Activated CD4-positive, alpha-beta T cell treated with anti-CD3 and anti-CD28 coated beads, Interleukin-2, amount 50 U/mL, for 1 hour (primary cell): ENCODE measurements at regions not wholly inside any gene's neighbourhood (a gene's known extent, or its start where the extent isn't known, plus 50 kb on each side); places are given as distances from the start of the nearest gene placed in this dataset.

Experiments used
- DNase-seq: peaks from one replicate; pipeline ENCODE4 v3.0.0-alpha.2; 2020

DNA sequence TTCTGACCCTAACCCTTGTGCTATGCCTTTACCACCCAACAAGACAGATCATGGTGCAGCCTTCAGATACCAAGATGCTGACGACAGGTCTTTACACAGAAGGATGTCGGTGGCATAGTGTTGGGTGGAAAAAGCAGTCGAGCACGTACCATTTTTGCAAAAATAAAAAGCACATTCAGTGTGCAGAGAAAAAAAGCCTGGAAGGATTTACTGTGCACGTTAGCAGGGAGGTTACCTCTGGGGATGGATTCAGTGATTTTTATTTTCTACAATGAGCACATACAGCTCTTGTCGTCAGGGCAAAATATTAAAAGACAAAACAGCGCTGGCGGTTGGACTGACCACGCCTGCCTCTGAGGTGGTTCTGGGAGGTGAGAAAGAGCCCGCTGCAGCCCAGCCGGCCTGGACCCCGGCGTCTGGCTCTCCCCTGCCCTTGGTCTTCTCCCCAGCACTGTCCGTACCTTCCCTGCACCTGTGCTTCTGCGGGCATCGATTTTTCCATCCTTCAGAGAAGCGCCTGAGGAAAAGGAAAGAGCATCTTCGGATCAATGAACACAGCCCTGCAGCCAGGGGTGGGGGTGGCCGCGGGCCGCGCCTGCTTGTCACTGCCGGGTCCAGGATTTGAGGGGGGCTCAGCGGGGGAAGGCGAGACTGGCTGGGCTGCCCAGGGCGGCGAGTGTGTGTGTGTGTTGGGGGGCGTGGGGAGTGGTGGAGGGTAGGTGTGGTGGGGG is 200.0 kb upstream of the IER5L start:
- no peak for DNase-seq

DNA sequence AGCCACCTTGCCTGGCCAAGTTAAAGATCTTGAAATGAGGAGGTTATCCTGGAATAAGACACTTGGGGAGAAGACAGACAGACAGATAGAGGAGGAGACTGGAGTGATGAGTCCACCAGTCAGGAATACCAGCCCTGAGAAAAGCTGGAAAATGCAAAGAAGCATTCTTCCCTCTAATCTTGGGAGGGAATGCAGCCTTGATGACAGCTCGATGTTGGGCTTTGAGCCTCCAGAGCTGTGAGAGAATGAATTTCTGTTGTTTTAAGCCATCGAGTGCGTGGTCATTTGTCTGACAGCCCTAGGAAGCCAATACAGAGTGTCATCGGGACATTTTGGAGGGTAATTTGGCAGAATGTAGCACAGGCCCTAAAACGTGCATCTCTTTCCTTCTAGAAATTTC is 199.1 kb upstream of the IER5L start:
- DNase-seq: no peak

DNA sequence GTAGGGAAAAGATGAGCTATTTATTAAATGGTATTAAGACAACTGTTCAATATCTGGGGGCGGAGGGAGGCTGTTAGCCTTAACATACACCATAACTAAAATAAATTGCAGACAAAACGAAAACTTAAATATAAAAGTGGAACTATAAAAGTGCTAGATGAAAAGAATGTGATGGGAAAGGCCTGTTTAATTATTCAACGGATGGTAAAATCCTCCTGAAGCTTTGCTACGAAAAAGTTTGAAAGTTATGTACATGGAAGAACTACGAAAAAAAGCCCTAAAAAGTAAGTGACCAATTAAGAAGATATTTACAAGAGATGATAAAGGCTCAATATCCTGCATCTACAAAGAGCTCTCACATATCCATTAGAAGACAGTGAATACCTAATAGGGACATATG is 197.8 kb upstream of the IER5L start:
- no peak for DNase-seq

DNA sequence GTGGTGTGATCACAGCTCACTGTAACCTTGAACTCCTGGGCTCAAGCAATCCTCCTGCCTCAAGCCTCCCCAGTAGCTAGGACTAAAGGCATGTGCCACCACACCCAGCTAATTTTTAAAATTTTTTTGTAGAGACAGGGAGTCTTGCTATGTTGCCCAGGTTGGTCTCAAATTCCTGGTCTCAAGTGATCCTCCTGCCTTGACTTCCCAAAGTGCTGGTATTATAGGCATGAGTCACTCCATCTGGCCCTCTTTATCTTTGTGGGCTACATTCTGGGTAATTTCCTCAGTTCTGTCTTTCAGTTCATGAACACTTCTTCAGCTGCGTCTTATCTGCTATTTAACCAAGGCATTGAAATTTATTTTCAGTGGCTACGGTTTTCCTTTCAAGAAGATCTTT is 196.6 kb upstream of the IER5L start:
- DNase-seq: no peak

DNA sequence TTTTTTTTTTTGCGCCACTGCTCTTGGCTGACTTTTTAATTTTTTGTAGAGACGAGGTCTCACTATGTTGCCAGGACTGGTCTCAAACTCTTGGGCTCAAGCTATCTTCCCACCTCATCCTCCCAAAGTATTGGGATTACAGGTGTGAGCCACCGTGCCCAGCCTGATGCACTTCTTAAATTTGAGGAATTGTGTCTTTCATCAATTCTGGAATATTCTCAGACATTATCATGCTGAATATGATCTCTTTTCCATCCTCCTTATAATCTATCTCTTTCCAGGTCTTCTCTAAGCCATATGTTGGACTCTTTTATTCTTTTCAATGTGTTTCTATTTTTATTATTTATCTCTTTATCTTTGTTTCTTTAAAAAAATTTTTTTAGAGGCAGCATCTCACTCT is 196.2 kb upstream of the IER5L start:
- DNase-seq: no peak

DNA sequence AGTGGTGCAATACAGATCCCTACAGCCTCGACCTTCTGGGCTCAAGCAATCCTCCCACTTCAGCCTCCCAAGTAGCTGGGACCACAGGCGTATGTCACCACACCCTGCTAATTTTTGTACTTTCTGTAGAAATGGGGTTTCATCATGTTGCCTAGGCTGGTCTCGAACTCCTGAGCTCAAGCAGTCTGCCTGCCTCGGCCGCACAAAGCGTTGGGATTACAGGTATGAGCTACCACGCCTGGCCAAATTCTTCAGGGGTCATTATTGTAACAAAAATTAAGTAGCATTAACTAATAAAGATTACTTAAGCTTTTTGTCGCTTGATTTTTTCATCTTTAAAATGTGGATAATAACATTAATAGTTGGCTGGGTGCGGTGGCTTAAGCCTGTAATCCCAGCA is 195.3 kb upstream of the IER5L start:
- DNase-seq: no peak

DNA sequence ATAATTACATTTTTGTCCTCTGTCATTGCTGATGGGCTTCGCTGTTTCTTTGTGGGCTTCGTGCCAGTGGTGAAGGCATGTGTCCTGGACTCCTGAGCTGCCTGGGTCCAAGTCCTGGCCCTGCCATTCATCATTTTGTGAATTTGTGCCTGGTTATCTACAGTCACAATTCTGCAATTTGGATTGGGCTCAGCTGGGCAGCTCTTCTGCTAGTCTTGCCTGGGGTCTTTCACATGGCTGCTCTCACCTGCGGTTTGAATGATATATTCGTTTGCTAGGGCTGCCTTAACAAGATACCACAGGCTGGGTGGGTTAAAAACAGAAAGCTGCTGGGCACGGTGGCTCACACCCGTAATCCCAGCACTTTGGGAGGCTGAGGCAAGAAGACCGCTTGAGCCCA is 192.7 kb upstream of the IER5L start:
- no peak for DNase-seq

DNA sequence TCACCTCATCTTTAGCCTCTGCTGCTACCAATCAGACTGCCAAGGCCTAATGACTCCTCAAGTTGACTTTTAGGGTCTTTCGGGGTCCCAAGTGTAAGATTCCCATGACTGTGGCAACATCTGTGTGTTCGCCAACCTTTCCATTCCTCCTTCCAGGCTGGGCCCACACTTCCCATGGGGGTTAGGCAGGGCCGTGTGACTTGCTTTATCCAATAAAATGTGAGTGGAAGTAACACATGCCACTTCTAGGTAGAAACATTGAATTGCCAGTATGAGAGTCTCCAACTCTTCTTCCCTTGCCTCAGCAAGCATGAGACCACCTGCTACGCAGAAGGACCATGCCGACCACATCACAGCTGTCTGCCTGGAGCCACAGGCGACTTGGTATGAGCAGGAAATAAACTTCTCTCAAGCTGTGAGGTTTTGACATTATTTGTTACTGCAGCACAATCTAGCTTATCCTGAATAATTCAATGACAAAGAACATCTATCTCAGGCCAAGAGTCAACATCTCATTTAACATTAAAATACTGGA is 190.4 kb upstream of the IER5L start:
- DNase-seq: no peak

DNA sequence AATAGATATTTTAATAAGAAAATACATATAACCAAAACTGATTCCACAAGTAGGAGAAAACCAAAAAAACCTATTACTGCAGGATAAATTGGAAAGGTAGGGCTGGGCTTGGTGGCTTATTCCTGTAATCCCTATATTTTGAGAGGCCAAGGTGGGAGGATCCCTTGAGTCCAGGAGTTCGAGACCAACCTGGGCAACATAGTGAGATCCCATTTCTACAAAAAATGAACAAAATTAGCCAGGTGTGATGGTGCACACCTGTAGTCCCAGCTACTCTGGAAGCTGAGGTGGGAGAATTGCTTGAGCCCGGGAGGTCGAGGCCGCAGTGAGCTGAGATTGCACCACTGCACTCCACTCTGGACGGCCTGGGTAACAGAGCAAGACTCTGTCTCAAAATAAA is 189.2 kb upstream of the IER5L start:
- DNase-seq: no peak

DNA sequence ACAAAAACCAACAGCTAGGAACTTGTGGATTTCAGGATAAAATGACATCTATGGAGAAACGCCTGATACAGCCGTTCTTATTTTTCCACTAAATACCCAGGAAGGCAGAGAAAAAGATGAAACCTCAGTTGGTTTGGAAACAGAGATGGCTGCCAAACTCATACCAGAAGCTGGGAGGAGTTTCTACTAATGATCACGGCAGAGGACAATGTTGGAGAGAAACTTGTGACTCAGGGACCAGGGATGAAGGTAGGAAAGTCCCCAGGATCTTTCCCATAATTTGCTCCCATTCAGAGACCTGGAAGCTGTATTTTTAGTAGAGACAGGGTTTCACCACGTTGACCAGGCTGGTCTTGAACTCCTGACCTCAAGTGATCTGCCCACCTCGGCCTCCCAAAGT is 187.1 kb upstream of the IER5L start:
- no peak for DNase-seq

DNA sequence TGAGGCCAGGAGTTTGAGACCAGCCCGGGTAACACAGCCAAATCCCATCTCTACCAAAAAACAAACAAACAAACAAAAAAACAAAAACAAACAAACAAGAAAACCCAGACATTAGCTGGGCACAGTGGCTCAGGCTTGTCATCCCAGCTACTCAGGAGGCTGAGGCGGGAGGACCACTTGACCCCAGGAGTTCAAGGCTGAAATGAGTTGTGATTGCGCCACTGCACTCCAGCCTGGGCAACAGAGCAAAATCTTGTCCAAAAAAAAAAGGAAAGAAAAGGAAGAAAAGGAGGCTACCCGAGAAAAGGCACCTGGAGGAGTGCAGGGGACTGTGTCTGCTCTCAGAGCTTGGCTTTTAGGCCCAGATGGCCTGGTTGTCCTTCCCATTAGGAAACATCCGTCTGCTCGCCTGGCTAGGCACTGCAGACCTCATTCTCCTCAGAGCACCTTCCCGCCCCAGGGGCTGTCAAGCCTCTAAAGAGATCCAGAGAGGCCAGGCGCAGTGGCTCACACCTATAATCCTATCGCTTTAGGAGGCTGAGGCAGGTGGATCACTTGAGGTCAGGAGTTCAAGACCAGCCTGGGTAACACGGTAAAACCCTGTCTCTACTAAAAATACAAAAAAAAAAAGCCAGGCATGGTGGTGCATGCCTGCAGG is 185.3 kb upstream of the IER5L start:
- DNase-seq: no peak

DNA sequence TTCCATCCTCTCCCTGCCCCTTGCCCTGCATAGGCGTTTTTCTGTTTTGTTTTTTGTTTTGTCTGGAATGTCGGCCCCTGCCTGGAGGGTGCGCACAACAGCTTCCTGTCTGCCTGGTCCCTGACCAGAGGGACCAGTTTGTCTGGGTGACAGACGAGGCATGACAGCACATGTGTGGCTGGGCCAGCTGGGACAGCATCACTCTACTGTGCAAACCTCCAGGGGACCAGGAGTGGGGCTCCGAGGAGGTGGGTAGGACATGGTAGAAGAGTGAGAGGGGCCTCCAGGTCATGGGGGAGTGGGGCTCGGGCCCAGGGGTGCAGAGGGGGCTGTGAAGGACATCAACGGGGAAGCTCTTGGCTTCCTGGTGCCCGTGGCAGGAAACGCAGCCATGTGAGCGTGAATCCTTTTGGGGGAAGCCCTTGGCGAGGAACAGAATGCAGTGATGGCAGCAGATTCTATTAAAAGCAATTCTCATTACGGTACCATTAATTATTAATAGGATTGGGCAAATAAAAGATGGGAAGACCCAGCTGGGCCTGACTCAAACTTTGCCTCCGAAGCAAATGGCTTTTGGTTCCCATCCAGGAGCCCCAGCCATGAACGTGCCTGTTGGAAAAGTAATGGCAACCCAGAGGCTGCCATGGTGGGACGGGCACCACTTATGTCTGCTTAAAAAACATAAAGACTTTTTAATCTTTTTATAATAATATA is 184.4 kb upstream of the IER5L start:
- DNase-seq: no peak

DNA sequence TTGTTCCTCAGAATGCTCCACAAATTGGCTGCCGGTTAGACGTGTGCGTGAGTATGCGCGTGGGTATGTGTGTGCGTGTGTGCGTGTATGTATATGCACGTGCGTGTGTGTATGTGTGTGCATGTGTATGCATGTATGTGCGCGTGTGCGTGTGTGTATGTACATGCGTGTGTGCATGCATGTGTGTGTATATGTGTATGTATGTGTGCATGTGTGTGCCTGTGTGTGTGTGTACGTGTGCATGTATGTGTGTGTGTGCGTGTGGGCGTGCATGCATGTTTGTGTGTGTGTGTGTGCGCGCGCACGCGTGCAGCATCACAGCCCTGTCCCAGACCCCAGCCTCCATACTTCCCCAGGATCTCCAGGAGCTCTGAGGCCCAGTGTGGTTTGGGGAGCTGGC is 183.1 kb upstream of the IER5L start:
- DNase-seq: no peak

DNA sequence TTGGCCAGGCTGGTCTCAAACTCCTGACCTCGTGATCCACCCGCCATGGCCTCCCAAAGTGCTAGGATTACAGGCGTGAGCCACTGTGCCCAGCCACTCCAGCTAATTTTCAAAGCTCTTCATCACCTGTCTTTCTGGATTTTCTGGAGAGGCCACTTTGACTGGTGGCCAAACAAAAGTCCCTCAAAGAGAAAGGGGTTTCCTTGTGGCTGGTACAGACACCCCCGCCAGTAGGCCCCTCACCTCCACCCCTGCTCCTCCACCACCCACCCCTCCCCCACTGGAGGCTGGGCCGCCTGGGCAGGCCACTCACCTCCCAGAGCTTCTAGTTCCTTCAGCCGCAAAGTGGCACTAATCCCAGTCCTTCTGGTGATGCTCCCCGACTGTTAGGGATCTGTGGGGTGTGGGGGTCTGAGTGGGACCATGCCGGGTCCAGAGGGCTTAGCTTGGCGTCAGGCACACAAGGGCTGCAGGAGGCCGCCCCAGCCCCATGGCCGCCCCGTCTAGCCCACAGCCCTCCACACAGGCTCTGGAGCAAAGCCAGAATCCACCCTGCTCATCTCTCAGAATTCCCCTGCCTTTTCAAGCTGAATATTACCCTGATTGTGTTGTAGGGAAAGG is 182.0 kb upstream of the IER5L start:
- no peak for DNase-seq

DNA sequence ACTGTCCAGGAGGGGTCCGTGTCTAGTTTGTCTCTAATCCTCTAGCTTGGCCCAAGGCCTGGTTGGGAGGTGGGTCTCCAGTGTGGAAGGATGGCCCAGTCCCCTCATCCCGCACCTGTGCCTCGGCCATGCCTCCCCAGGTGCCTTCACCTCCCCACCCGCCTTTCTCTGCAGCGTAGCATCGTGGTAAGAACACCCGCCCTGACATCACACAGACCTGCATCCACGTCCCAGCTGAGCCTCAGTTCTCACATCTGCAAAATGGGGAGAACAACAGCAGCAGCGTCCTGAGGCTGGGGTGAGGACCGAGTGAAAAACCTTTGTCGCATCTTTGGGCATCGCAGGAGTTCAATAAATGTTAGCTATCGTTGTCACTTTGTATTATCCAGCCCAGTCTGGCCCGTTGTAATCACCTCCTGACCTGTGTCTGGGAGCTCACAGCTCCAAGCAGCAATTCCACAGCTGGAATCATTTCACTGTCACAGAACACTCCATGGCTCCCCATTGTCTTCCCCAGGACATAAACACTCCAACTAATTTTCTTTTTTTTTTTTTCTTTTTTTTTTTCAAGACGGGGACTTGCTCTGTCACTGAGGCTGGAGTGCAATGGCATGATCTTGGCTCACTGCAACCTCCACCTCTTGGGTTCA is 181.2 kb upstream of the IER5L start:
- no peak for DNase-seq

DNA sequence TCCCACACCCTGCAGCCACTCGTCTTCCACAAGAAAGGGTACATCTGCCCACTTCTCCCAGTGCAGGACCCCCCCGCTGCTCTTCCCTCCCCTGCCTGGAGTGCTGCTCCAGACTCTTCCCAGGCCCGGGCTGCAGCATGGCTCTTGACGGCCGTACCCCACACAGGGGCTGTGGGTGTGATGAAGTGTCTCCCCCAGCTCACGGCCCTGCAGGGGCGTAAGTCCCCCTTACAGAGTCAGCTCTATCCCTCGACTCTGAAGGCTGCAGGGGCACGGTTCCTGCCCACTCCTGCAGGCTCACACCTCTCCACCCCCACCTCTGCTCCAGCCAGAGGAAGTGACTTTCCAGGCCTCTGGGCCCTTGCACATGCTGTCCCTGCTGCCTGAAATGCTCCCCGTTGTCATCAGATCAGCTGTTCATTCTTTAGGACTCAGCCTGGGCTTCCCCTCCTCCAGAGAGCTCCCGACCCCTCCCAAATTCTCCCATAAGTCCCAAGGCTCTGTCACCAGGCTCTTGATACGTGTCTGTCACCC is 180.6 kb upstream of the IER5L start:
- no peak for DNase-seq

DNA sequence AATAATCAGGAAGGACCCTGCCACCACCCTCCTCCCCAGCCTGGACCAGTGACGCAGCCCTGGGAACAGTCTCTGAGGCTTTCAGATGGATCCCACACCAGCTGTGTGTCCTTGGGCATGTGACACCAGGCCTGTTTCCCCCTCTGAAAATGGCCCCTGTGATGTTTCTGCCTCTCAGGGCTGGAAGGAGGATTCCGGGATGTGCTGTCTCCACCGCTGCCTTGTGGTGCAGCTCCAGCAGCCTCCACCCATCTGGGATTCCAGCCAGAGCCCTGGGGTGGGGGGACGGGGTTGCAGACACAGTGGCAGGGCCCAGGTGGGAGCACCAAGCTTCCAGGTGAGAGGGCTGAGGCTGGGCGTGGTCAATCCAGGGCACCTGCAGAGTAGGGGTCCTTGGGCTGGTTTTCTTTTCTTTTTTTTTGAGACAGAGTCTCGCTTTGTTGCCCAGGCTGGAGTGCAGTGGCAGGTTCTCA is 179.7 kb upstream of the IER5L start:
- no peak for DNase-seq

DNA sequence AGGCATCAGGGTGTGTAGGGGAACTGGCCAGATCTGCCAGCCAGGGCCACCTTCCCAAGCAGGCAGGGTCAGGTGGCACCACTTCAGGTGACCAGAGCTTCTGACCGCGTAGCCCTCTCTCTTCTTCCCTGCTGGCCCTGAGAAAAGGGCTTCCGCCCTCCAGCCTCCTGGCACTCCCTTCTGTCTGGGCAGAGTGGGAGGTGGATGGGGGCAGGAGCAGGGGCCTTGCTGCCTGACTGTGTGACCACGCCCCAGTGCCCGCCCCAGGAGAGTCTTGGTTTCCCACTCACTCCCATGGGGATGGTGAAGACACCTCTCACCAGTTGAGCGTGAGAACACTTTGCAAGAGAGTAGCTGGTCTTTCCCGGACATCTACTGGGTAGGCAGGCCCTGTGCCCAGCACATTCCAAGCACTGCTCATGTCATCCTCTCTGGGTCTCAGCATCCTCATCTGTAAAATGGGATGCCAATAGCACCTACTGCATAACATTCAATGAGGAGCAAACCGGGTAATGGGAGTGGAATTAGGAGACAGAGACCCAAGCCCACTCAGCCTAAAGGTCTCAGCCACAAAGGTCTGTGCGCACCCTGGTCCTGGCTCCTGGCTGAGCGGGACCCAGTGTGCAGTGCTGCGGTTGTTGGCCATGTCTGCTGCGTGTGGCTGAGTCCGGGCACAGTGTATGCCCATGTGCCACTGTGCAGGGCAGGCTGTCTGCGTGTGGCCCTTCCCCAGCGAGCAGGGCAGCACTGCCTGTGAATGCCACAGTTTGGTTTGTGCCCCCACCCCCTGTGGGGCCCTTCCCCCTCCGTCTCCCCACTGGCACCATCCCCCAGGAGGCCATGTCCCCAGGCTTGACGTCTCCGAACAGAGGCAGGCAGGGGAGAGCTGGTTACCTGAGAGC is 179.1 kb upstream of the IER5L start:
- no peak for DNase-seq

DNA sequence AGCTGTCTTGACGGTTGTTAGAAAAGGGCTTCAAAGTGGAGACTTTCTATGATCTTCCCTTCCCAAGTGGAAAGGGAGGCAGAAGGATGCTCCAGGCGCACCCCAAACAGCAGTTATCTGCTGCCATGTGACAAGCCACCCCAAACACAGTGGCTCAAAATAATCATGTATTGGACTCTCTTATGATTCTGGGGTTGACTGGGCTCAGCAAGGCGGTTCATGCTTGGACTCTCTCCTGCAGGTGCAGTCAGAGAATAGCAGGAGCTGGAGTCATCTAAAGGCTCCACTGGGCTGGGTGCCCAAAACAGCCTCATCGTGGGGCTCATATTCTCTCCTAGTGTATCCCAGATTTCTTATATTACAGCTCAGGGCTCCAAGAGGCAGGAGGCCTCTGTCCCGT is 177.6 kb upstream of the IER5L start:
- no peak for DNase-seq

DNA sequence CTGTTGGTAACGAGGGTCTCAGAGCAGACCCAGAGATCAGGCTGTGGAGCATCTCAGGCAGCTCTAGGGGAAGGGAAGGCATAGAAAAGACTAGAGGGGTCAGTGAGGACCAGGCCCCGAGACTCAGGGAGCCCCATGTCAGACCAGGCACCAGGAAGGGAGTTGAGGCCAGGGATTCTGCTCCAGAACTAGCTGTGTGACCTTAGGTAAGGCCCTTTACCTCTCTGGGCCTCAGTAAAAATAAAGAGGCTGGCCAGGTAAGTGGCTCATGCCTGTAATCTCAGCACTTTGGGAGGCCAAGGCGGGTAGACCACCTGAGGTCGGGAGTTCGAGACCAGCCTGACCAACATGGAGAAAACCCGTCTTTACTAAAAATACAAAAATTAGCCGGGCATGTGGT is 176.4 kb upstream of the IER5L start:
- DNase-seq: no peak

DNA sequence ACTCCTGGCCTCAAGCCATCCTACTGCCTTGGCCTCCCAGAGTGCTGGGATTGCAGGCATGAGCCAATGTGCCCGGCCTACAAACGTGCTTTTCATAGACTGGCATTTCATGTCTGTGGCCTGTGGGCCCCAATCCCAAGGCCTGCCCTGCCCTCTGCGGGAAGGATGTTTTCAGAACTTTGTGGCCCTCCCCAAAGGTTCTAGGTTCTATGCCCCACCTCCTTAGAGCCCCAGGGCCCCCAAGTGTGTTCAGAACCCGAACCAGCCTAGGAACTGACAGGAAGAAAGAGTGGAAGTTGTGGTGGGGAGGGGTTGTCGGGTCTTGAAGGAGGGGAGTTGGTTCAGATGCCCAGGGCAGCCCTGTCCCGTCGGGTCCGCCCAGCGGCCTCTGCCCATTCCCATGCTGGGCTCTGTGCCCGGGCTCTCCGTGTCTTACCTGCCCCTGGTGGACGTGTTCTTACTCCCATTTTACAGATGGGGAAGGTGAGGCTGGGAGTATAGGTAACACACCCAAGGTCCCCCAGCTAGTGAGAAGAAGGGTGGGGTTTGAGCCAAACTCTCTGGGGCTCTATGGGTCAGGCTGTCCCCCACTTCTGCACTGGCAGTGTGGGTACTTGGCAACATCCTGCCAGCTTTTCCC is 175.8 kb upstream of the IER5L start:
- DNase-seq: no peak
